ENCODE measurements at regions not wholly inside any gene's neighbourhood (a gene's known extent, or its start where the extent isn't known, plus 50 kb on each side); places are given as distances from the start of the nearest gene placed in this dataset.

- no peaks in the 10 kb centered on the region for H3K36me3 ChIP-seq (ENCODE audit: low read depth)
- H3K4me3 ChIP-seq (ENCODE audit: severe bottlenecking), result no peak overlapping the region
- no peaks in the 10 kb centered on the region for H3K4me1 ChIP-seq (ENCODE audit: insufficient read depth, poor library complexity, severe bottlenecking)
- H3K27ac ChIP-seq (ENCODE audit: poor library complexity, severe bottlenecking), result no peak overlapping the region
- H3K27me3 ChIP-seq (ENCODE audit: insufficient read depth, poor library complexity, severe bottlenecking), result no peaks in the 10 kb centered on the region
- no peak for ATAC-seq (ENCODE audit: low read depth)
- TF ChIP-seq CTCF (IDR thresholded peaks at IDR 0.05; ENCODE audit: poor library complexity, severe bottlenecking), result no peak
- DNase-seq (ENCODE audit: low spot score), result no peak
- no peaks in the 10 kb centered on the region for H3K9me3 ChIP-seq (ENCODE audit: severe bottlenecking)
Measured at GRCh38 chr19:28606269-28607032, 606.5 kb downstream of the UQCRFS1 start.

- H3K4me1 ChIP-seq (ENCODE audit: insufficient read depth, poor library complexity, severe bottlenecking), result no peaks in the 10 kb centered on the region
- no peaks in the 10 kb centered on the region for H3K9me3 ChIP-seq (ENCODE audit: severe bottlenecking)
- no peak for TF ChIP-seq CTCF (IDR thresholded peaks at IDR 0.05; ENCODE audit: poor library complexity, severe bottlenecking)
- ATAC-seq (ENCODE audit: low read depth) (no peak), DNase-seq (ENCODE audit: low spot score) (no peak)
- H3K27ac ChIP-seq (ENCODE audit: poor library complexity, severe bottlenecking), result no peak overlapping the region
- no peaks in the 10 kb centered on the region for H3K27me3 ChIP-seq (ENCODE audit: insufficient read depth, poor library complexity, severe bottlenecking)
- no peaks in the 10 kb centered on the region for H3K36me3 ChIP-seq (ENCODE audit: low read depth)
- H3K4me3 ChIP-seq (ENCODE audit: severe bottlenecking), result no peak overlapping the region
Measured at GRCh38 chr19:28605501-28606268, 607.3 kb downstream of the UQCRFS1 start.

- Histone ChIP-seq H3K9me3 (ENCODE audit: severe bottlenecking) (no peaks in the 10 kb centered on the region), H3K27ac (ENCODE audit: poor library complexity, severe bottlenecking) (no peak overlapping the region), H3K36me3 (ENCODE audit: low read depth) (no peaks in the 10 kb centered on the region), H3K4me1 (ENCODE audit: insufficient read depth, poor library complexity, severe bottlenecking) (no peaks in the 10 kb centered on the region), H3K27me3 (ENCODE audit: insufficient read depth, poor library complexity, severe bottlenecking) (no peaks in the 10 kb centered on the region), H3K4me3 (ENCODE audit: severe bottlenecking) (no peak overlapping the region)
- no peak for DNase-seq (ENCODE audit: low spot score)
- TF ChIP-seq CTCF (IDR thresholded peaks at IDR 0.05; ENCODE audit: poor library complexity, severe bottlenecking), result no peak
- ATAC-seq (ENCODE audit: low read depth), result no peak
Measured at GRCh38 chr19:28603453-28603852, 609.5 kb downstream of the UQCRFS1 start.

- no peaks in the 10 kb centered on the region for H3K4me1 ChIP-seq (ENCODE audit: insufficient read depth, poor library complexity, severe bottlenecking)
- no peak for TF ChIP-seq CTCF (IDR thresholded peaks at IDR 0.05; ENCODE audit: poor library complexity, severe bottlenecking)
- ATAC-seq (ENCODE audit: low read depth) (no peak), DNase-seq (ENCODE audit: low spot score) (no peak)
- H3K9me3 ChIP-seq (ENCODE audit: severe bottlenecking), result no peaks in the 10 kb centered on the region
- H3K36me3 ChIP-seq (ENCODE audit: low read depth), result no peaks in the 10 kb centered on the region
- no peak overlapping the region for H3K4me3 ChIP-seq (ENCODE audit: severe bottlenecking)
- H3K27me3 ChIP-seq (ENCODE audit: insufficient read depth, poor library complexity, severe bottlenecking), result no peaks in the 10 kb centered on the region
- H3K27ac ChIP-seq (ENCODE audit: poor library complexity, severe bottlenecking), result no peak overlapping the region
Measured at GRCh38 chr19:28602675-28603298, 610.2 kb downstream of the UQCRFS1 start.
